Fibroblast of gingiva (primary cell): ENCODE measurements at regions not wholly inside any gene's neighbourhood (a gene's known extent, or its start where the extent isn't known, plus 50 kb on each side); places are given as distances from the start of the nearest gene placed in this dataset.
"Not testable (repeated sequence)": the region's sequence is repeated elsewhere in the genome, so short reads cannot be mapped to it uniquely, and the experiment has no call there.

Source experiments
- DNase-seq: peaks from one replicate; pipeline ENCODE4 v3.0.0-alpha.2; 2011; ENCODE audit warnings: low read depth

- no peak for DNase-seq
Observed at GRCh38 chr16:60271025-60271771, 1537.1 kb upstream of the GOT2 start.

DNA sequence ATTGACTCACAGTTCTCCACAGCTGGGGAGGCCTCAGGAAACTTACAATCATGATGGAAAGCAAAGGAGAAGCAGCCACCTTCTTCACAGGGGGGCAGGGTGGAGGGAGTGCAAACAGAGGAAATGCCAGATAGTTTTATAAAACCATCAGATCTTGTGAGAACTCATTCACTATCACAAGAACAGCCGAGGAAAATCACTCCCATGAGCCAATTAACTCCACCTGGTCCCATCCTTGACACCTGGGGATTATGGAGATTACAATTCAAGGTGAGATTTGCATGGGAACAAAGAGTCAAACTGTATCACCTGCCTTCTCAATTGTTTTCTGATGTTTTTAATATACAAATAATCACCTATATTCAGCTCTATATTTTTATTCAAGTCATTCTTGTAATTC, 1527.3 kb upstream of the GOT2 start:
- no peak for DNase-seq

DNA sequence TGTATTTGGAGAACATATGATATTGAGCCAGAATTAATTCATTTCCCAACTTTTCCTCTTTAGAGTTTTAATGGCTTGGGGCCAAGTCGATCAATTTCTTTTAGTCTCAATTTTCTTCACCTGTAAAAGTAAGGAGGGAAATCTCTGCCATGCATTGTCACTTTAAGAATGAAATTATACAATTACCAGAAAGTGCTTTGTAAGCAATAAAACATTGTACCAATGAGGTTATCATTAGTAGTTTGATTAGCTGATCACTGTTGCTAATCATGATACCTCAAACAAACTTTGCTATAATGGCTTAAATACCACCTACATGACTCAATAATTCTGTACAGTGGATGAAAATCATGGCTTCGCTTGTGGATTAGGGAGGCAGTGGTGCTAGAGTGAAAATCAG, 1525.8 kb upstream of the GOT2 start:
- no peak for DNase-seq

GRCh38 chr16:60246086-60246485, 1512.0 kb upstream of the GOT2 start:
- no peak for DNase-seq

GRCh38 chr16:60241671-60242070, 1507.6 kb upstream of the GOT2 start:
- DNase-seq = no peak

DNA sequence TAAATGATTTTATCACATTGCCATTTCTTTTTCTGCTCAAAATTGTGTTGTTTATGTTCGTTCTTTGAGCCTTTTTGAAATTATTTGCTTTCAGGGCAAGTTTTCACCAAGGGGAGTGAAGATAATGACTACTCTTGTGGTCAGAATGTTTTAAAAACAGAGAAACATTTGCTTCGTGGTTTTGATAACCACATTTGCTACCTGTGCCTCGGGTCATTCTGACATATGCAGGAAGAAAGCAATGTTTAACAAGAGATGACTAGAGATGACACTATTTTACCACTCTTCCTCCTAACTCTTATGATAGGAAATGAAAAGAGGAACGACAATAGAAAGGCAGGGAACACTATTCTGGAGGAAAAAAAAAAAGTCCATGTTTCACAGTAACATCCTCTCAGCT, 1496.5 kb upstream of the GOT2 start:
- no peak for DNase-seq

DNA sequence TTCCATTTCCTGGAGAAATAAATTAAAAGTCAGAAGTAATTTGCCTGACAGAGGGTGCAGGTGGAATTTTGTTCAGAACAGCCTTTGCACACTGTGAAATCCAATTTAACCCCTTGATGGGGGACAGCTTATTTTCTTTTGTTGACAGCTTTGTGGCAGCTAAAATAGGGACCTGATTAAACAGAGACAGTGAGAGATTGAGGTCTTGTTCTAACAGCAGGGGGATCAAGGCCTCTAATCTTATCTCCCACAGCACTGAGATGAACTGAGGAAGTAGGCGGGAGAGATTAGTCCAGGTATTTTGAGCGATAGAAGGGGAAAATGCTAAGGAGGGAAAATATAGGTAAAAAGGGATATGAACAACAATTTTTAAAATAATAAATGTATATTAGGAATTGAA, 1491.4 kb upstream of the GOT2 start:
- DNase-seq = no peak

GRCh38 chr16:60217787-60218186, 1483.7 kb upstream of the GOT2 start:
- DNase-seq = no peak

GRCh38 chr16:60214311-60214710, 1480.2 kb upstream of the GOT2 start:
- no peak for DNase-seq

- no peak for DNase-seq
Observed at GRCh38 chr16:60206516-60206915, 1472.4 kb upstream of the GOT2 start.

- DNase-seq = no peak
Observed at GRCh38 chr16:60204181-60204580, 1470.1 kb upstream of the GOT2 start.

DNA sequence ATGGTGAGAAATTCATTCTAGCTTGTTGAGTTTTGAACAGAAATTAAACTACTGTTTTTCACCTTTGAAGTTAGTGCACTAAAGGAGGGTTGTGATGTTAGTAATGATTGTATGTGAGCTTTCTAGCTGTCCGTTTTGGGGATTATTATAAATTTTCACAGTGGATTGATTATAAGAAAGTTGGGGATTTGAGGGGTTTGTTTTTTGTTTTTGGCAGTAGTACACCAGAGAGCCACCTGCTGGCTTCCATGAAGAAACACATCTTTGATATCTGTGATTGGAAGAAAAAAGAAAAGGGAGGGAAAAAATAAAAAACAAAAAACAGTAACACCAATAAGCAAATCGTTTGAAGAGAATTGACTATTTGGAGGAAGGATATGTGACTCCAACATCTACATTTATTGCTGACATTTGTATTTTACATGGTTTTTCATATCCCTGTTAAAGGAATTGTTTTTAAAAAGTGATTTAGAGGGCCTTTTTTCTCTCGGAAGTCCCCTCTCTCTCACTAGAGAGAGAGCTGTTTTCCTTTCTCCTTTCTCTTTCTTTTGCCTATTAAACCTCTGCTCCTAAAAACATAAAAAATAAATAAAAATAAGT, 1469.5 kb upstream of the GOT2 start:
- no peak for DNase-seq

DNA sequence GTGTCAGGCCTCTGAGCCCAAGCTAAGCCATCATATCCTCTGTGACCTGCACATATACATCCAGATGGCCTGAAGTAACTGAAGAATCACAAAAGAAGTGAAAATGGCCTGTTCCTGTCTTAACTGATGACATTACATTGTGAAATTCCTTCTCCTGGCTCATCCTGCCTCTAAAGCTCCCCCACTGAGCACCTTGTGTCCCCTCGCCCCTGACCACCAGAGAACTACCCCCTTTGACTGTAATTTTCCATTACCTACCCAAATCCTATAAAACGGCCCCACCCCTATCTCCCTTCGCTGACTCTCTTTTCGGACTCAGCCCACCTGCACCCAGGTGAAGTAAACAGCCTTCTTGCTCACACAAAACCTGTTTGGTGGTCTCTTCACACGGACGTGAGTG, 1466.6 kb upstream of the GOT2 start:
- DNase-seq = not testable (repeated sequence)

DNA sequence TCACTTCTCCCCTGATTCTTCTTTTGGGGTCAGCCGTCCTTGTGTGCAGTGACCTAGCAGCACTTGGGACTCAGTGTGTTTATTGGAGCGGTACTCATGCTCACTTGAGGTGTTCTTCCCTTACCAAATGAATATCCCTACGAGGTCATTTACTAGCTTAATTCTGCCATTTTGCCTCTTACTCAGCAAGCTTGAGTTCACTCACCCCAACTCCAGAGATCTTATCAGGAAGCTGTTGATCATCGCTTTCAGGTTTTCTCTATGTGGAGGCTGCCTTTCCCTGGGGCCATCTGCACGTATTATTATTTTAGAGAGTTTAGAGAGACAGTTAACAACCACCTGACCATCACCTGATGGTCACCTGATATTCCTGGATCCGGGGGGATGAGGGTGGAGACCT, 1466.0 kb upstream of the GOT2 start:
- no peak for DNase-seq

- DNase-seq = no peak
Observed at GRCh38 chr16:60199150-60199549, 1465.0 kb upstream of the GOT2 start.

DNA sequence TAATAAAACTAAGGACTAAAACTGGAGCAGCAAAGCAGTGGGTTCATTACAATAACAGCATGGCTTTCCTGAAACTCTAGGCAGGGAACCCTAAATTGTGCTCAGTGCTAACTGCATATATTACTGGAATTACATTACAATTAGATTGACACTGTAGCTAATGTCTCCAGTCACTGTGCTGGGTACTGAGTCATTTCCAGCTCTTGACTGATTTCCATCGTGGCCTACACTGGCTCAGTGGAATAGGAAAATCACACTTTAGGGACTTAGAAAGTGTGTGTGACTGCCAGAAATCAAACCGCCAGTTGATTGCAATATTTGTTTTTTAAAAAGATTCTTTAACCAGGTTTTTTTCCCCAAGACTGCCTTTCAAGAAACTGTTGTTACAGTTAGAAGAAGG, 1447.4 kb upstream of the GOT2 start:
- DNase-seq = no peak

GRCh38 chr16:60180609-60181008, 1446.5 kb upstream of the GOT2 start:
- DNase-seq = no peak

DNA sequence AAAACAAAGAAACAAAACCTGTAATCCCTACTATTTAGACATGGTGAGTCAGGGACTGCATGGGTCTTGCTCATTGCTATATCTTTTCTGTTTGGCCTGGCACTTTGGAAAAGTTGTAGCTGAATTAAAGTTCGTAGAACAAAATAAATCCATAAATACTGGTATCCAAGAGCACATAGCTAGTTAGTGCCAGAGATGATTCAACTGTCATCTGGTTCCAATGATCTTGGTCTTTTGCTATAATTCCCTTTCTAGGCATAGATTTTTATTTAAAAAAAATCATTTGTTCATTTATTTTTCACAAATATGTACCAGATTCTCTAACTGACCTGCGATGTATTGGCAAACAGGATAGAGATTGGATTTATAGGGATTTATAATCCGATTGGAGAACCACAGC, 1436.1 kb upstream of the GOT2 start:
- DNase-seq = peak; percentile 4

DNA sequence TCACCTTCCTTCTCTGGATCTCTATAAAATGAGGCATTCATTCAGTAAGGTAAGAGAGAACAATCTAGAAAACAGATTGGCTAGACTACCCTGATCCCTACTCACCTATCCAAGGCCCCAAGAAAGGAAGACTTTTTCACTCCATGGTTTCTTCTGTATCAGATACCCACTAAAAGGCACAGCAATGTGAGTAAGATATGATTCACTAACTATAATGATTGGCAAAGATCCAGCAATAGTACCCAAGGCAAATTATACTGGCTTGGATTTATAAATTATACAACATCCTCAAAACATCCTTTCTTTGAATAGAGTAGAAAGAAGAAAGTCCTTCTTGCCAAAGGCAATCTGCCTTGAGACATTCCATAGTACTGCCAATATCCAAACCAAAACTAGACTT, 1432.0 kb upstream of the GOT2 start:
- DNase-seq = no peak

GRCh38 chr16:60151987-60152386, 1417.9 kb upstream of the GOT2 start:
- no peak for DNase-seq

DNA sequence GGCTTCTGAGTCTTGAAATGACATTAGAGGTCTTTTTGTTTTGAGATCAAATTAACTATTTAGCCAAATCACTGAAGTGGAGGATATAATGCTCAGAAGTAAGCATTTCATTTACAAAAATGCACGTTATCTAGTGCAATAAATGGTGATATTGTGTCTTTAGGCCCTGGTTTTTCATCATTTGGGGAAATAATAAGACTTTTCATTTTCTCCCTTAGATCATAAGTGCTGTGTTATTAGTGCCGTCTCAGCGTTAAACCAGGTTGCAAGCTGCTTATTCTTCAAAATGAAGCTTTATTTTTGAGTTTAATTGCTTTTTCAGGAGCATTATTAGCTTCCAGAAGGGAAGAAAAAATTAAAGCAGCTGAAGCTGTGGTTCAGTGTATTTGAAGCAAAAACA, 1416.8 kb upstream of the GOT2 start:
- no peak for DNase-seq

DNA sequence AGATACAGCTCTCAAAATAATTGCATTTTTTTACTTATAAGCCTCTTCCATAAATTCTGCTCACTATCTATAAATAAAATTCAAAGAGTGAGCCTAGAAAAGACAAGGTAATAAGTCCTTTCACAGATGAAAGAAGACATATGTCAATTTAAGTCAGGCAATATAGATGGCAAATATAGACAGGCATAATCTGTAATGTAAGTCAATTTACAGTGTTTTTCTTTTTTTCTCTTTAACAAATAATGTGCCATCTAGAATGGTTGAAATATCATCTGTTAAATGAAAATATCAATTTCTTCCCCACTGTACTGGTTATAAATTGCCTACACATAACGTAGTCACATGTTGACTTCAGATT, 1409.2 kb upstream of the GOT2 start:
- no peak for DNase-seq

GRCh38 chr16:60142619-60143347, 1408.7 kb upstream of the GOT2 start:
- no peak for DNase-seq

GRCh38 chr16:60137891-60138290, 1403.8 kb upstream of the GOT2 start:
- no peak for DNase-seq
